ENCODE measurements at regions not wholly inside any gene's neighbourhood (a gene's known extent, or its start where the extent isn't known, plus 50 kb on each side); places are given as distances from the start of the nearest gene placed in this dataset.

- TF ChIP-seq, protein P1, sequence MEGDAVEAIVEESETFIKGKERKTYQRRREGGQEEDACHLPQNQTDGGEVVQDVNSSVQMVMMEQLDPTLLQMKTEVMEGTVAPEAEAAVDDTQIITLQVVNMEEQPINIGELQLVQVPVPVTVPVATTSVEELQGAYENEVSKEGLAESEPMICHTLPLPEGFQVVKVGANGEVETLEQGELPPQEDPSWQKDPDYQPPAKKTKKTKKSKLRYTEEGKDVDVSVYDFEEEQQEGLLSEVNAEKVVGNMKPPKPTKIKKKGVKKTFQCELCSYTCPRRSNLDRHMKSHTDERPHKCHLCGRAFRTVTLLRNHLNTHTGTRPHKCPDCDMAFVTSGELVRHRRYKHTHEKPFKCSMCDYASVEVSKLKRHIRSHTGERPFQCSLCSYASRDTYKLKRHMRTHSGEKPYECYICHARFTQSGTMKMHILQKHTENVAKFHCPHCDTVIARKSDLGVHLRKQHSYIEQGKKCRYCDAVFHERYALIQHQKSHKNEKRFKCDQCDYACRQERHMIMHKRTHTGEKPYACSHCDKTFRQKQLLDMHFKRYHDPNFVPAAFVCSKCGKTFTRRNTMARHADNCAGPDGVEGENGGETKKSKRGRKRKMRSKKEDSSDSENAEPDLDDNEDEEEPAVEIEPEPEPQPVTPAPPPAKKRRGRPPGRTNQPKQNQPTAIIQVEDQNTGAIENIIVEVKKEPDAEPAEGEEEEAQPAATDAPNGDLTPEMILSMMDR (IDR thresholded peaks at IDR 0.05 in 8 of 11, conservative IDR thresholded peaks at IDR 0.05 in 3 of 11) = no peak
- TF ChIP-seq POLR2AphosphoS5 (IDR thresholded peaks at IDR 0.05) = no peak
- TF ChIP-seq POLR2A (IDR thresholded peaks at IDR 0.05) = no peak
Observed at GRCh38 chr4:181701214-181701613, 542.0 kb upstream of the TENM3 start.
